IMR-90 (cell line): ENCODE measurements at regions not wholly inside any gene's neighbourhood (a gene's known extent, or its start where the extent isn't known, plus 50 kb on each side); places are given as distances from the start of the nearest gene placed in this dataset.

Experiments
- ATAC-seq: fragments of 200-7000 bp; cut with Tn5 transposase; 2 replicates; pipeline ENCODE4 v1.9.1; 2020; ENCODE audit warnings: low read depth, mild to moderate bottlenecking, moderate library complexity
- BruUV-seq: library from RNA; stranded (reverse); fragments of 400-500 nt; replicated peaks from 2 replicates; lab custom pipeline; 2021; lab: Mats Ljungman, UMichigan
- CTCF ChIA-PET: fragments of 300-600 bp; formaldehyde crosslinking; extraction: SDS; loops from one replicate; lab custom pipeline; 2021; ENCODE audit warnings: antibody characterized with exemption; lab: Yijun Ruan, JAX
- POLR2A ChIA-PET: fragments of 300-600 bp; sonication (Branson Sonifier 250); formaldehyde crosslinking; loops from one replicate; lab custom pipeline; 2022; ENCODE audit warnings: antibody characterized with exemption; ENCODE audit not compliant: unreplicated experiment; lab: Charles Lee
- DNase-seq: peaks from one replicate; pipeline ENCODE4 v3.0.0; 2013
- H2AFZ ChIP-seq: replicated peaks from 2 replicates; pipeline ENCODE3; 2013; ENCODE audit warnings: low read length, mild to moderate bottlenecking; ENCODE audit not compliant: poor library complexity
- H2AK5ac ChIP-seq: 2 replicates; pipeline ENCODE4 v1.6.1; 2013; ENCODE audit warnings: low read depth, low read length, inconsistent platforms
- H2AK9ac ChIP-seq: replicated peaks from 2 replicates; pipeline ENCODE3; 2013; ENCODE audit warnings: mild to moderate bottlenecking, low read depth, low read length, moderate library complexity; ENCODE audit not compliant: poor library complexity
- H2BK120ac ChIP-seq: 2 replicates; pipeline ENCODE4 v1.6.1; 2013; ENCODE audit warnings: low read depth, low read length, inconsistent platforms
- H2BK15ac ChIP-seq: 3 replicates; pipeline ENCODE4 v1.6.1; 2013; ENCODE audit warnings: low read depth, low read length, inconsistent platforms
- H2BK20ac ChIP-seq: 2 replicates; pipeline ENCODE4 v1.6.1; 2013; ENCODE audit warnings: low read depth, mild to moderate bottlenecking, inconsistent platforms, low read length, moderate library complexity
- H2BK5ac ChIP-seq: 2 replicates; pipeline ENCODE4 v1.6.1; 2013; ENCODE audit warnings: mild to moderate bottlenecking, low read depth, low read length, inconsistent platforms; ENCODE audit not compliant: poor library complexity, severe bottlenecking
- H3K14ac ChIP-seq: replicated peaks from 2 replicates; pipeline ENCODE4 v1.6.1; 2013; ENCODE audit warnings: low read depth, low read length, inconsistent platforms
- H3K18ac ChIP-seq: 2 replicates; pipeline ENCODE4 v1.6.1; 2013; ENCODE audit warnings: low read depth, low read length, control low read depth
- H3K23ac ChIP-seq: 2 replicates; pipeline ENCODE4 v1.6.1; 2013; ENCODE audit warnings: low read depth, low read length, inconsistent platforms
- H3K27ac ChIP-seq: 2 replicates; pipeline ENCODE4 v1.5.1; 2013; ENCODE audit warnings: mild to moderate bottlenecking, control low read depth, low read length; ENCODE audit not compliant: insufficient read depth
- H3K27me3 ChIP-seq: 2 replicates; pipeline ENCODE4 v1.6.1; 2013; ENCODE audit warnings: low read length; ENCODE audit not compliant: control insufficient read depth, insufficient read depth
- H3K36me3 ChIP-seq: 2 replicates; pipeline ENCODE4 v1.6.1; 2013; ENCODE audit warnings: low read length, mixed read lengths; ENCODE audit not compliant: control insufficient read depth, insufficient read depth
- H3K4ac ChIP-seq: 2 replicates; pipeline ENCODE4 v1.6.1; 2013; ENCODE audit warnings: low read depth, low read length, inconsistent platforms
- H3K4me1 ChIP-seq: 2 replicates; pipeline ENCODE4 v1.6.1; 2013; ENCODE audit warnings: low read length, mixed read lengths; ENCODE audit not compliant: control insufficient read depth, insufficient read depth
- H3K4me2 ChIP-seq: 2 replicates; pipeline ENCODE4 v1.6.1; 2013; ENCODE audit warnings: low read depth, mild to moderate bottlenecking, control low read depth, low read length, moderate library complexity
- H3K4me3 ChIP-seq: 2 replicates; pipeline ENCODE4 v1.5.1; 2013; ENCODE audit warnings: low read depth, mild to moderate bottlenecking, control low read depth, low read length, moderate library complexity; ENCODE audit not compliant: insufficient read depth
- H3K56ac ChIP-seq: 2 replicates; pipeline ENCODE4 v1.6.1; 2013; ENCODE audit warnings: low read length, inconsistent platforms; ENCODE audit not compliant: insufficient read depth; ENCODE audit errors: extremely low read depth
- H3K79me1 ChIP-seq, 2 experiments: 2 replicates each; pipeline ENCODE4 v1.6.1; 2013; ENCODE audit warnings: low read length in 2 of 2, inconsistent platforms in 1 of 2, low read depth in 1 of 2
- H3K9ac ChIP-seq: 2 replicates; pipeline ENCODE4 v1.6.1; 2013; ENCODE audit warnings: low read depth, low read length, control low read depth
- H3K9me1 ChIP-seq: 2 replicates; pipeline ENCODE4 v1.6.1; 2013; ENCODE audit warnings: low read length, inconsistent platforms; ENCODE audit not compliant: insufficient read depth
- H3K9me3 ChIP-seq: 2 replicates; pipeline ENCODE4 v1.6.1; 2013; ENCODE audit warnings: low read length; ENCODE audit not compliant: control insufficient read depth, insufficient read depth
- H4K20me1 ChIP-seq: 2 replicates; pipeline ENCODE4 v1.6.1; 2013; ENCODE audit warnings: low read length, inconsistent platforms; ENCODE audit not compliant: insufficient read depth
- H4K5ac ChIP-seq: 2 replicates; pipeline ENCODE4 v1.6.1; 2013; ENCODE audit warnings: mild to moderate bottlenecking, low read depth, low read length, control low read depth
- H4K8ac ChIP-seq, 2 experiments: 2 replicates each; pipeline ENCODE4 v1.6.1; 2013; ENCODE audit warnings: low read depth in 2 of 2, low read length in 2 of 2, control low read depth in 1 of 2, inconsistent platforms in 1 of 2
- H4K91ac ChIP-seq: 2 replicates; pipeline ENCODE4 v1.6.1; 2013; ENCODE audit warnings: low read depth, low read length, inconsistent platforms; ENCODE audit not compliant: insufficient read depth
- BHLHE40 ChIP-seq: fragments of 150-350 bp; IDR thresholded peaks from 2 replicates; pipeline ENCODE4 v1.6.1; 2016; ENCODE audit warnings: mild to moderate bottlenecking, low read depth, low read length
- CEBPB ChIP-seq: IDR thresholded peaks from 2 replicates; pipeline ENCODE4 v1.6.1; 2012; ENCODE audit warnings: low read depth, low read length, improper control_type of control experiment
- CHD1 ChIP-seq: IDR thresholded peaks from 2 replicates; pipeline ENCODE4 v1.6.1; 2012; ENCODE audit warnings: low read depth, low read length, improper control_type of control experiment
- FOS ChIP-seq: fragments of 150-350 bp; IDR thresholded peaks from 2 replicates; pipeline ENCODE4 v1.6.1; 2016; ENCODE audit warnings: low read depth, low read length
- MAFK ChIP-seq: IDR thresholded peaks from 2 replicates; pipeline ENCODE4 v1.6.1; 2012; ENCODE audit warnings: low read depth, low read length, improper control_type of control experiment
- MAZ ChIP-seq: IDR thresholded peaks from 2 replicates; pipeline ENCODE4 v1.6.1; 2012; ENCODE audit warnings: low read depth, mild to moderate bottlenecking, low read length, improper control_type of control experiment, moderate library complexity, borderline replicate concordance
- MXI1 ChIP-seq: IDR thresholded peaks from 2 replicates; pipeline ENCODE4 v1.6.1; 2012; ENCODE audit warnings: low read depth, mild to moderate bottlenecking, low read length, moderate library complexity, borderline replicate concordance
- NFE2L2 ChIP-seq: fragments of 150-350 bp; IDR thresholded peaks from 2 replicates; pipeline ENCODE4 v1.6.1; 2016; ENCODE audit warnings: low read depth, mild to moderate bottlenecking, low read length
- POLR2A ChIP-seq: IDR thresholded peaks from 2 replicates; pipeline ENCODE4 v1.6.1; 2012; ENCODE audit warnings: mild to moderate bottlenecking, low read depth, low read length
- RAD21 ChIP-seq: IDR thresholded peaks from 2 replicates; pipeline ENCODE4 v1.6.1; 2012; ENCODE audit warnings: low read length, improper control_type of control experiment
- RCOR1 ChIP-seq: IDR thresholded peaks from 2 replicates; pipeline ENCODE4 v1.6.1; 2012; ENCODE audit warnings: mild to moderate bottlenecking, low read length, improper control_type of control experiment; ENCODE audit not compliant: insufficient replicate concordance
- RFX5 ChIP-seq: IDR thresholded peaks from 2 replicates; pipeline ENCODE4 v1.8.0; 2012; ENCODE audit warnings: low read depth, mild to moderate bottlenecking, low read length, moderate library complexity
- SMC3 ChIP-seq: fragments of 150-350 bp; IDR thresholded peaks from 2 replicates; pipeline ENCODE4 v1.6.1; 2016; ENCODE audit warnings: low read depth, mild to moderate bottlenecking, antibody characterized with exemption, low read length, moderate library complexity
- WGBS, 2 experiments: methylation state at CpG; one replicate each; pipeline versions ENCODE4 v1.1.5 to v1.1.7; 2013; ENCODE audit warnings: missing lambda C conversion rate in 2 of 2; ENCODE audit not compliant: insufficient read length in 1 of 2; ENCODE audit errors: extremely low coverage in 2 of 2; 5-methylcytosine and 5-hydroxymethylcytosine counted together
- dilution Hi-C: fragments of 300-500 bp; cut with HindIII; formaldehyde crosslinking; loops from one replicate; pipeline ENCODE4 v1.14.3; 2018; ENCODE audit warnings: low sequenced_read_pairs; ENCODE audit not compliant: unreplicated experiment
- in situ Hi-C: fragments of 300-500 bp; cut with MboI; formaldehyde crosslinking; loops from 3 replicates; pipeline ENCODE4 v1.14.3; 2019; ENCODE audit warnings: low sequenced_read_pairs, inconsistent platforms, mixed read lengths
- intact Hi-C: fragments of 100-400 bp; cut with micrococcal nuclease; formaldehyde crosslinking; loops from 2 replicates; pipeline ENCODE4 v1.10.0; 2022
- TF ChIP-seq, protein P1 (sequence below): conservative IDR thresholded peaks from 2 replicates; pipeline ENCODE4 v1.5.1; 2012; ENCODE audit warnings: mild to moderate bottlenecking, low read depth, low read length, improper control_type of control experiment
- TF ChIP-seq, protein P2 (sequence below): fragments of 150-350 bp; IDR thresholded peaks from 2 replicates; pipeline ENCODE4 v1.6.1; 2017; ENCODE audit warnings: mild to moderate bottlenecking, antibody characterized with exemption, low read length, low read depth

DNA sequence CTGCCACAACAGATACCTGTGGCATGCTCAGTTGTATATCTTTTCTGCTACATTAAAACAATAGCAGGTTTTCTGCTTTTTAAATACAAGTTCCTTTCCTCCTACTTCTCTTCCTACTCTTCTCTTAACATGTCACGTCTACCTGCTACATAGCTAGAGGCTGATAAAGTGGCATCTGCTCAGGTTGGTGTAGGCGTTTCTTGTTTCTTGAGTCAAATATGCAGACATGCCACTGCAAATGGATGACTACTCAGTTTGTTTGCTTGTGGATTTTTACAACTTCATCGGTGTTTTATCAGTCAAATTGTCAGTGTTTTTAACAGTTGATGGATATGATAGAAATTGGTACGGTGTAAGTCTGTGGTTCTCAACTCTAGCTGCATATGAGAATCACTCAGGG lies 525.7 kb downstream of the TLE4 start:
- no peak overlapping the region for H2BK5ac ChIP-seq
- no peak overlapping the region for H2BK20ac ChIP-seq
- CTCF ChIA-PET = no interaction called here
- no peak overlapping the region for H3K56ac ChIP-seq
- H2AK5ac ChIP-seq = no peak overlapping the region
- TF ChIP-seq POLR2A (no peak), CHD1 (no peak), FOS (no peak), RAD21 (no peak), NFE2L2 (no peak), SMC3 (no peak), CEBPB (no peak), MAFK (no peak), RCOR1 (no peak), RFX5 (no peak), MAZ (no peak), MXI1 (no peak), BHLHE40 (no peak)
- TF ChIP-seq, protein P1, sequence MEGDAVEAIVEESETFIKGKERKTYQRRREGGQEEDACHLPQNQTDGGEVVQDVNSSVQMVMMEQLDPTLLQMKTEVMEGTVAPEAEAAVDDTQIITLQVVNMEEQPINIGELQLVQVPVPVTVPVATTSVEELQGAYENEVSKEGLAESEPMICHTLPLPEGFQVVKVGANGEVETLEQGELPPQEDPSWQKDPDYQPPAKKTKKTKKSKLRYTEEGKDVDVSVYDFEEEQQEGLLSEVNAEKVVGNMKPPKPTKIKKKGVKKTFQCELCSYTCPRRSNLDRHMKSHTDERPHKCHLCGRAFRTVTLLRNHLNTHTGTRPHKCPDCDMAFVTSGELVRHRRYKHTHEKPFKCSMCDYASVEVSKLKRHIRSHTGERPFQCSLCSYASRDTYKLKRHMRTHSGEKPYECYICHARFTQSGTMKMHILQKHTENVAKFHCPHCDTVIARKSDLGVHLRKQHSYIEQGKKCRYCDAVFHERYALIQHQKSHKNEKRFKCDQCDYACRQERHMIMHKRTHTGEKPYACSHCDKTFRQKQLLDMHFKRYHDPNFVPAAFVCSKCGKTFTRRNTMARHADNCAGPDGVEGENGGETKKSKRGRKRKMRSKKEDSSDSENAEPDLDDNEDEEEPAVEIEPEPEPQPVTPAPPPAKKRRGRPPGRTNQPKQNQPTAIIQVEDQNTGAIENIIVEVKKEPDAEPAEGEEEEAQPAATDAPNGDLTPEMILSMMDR = no peak
- TF ChIP-seq, protein P2, sequence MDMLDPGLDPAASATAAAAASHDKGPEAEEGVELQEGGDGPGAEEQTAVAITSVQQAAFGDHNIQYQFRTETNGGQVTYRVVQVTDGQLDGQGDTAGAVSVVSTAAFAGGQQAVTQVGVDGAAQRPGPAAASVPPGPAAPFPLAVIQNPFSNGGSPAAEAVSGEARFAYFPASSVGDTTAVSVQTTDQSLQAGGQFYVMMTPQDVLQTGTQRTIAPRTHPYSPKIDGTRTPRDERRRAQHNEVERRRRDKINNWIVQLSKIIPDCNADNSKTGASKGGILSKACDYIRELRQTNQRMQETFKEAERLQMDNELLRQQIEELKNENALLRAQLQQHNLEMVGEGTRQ = no peak
- no peak overlapping the region for H3K4ac ChIP-seq
- no peak overlapping the region for H3K18ac ChIP-seq
- no peak overlapping the region for H3K27ac ChIP-seq
- H4K20me1 ChIP-seq = no peaks in the 10 kb centered on the region
- no peak overlapping the region for H2BK15ac ChIP-seq
- H3K9me1 ChIP-seq = no peaks in the 10 kb centered on the region
- no peak overlapping the region for H3K23ac ChIP-seq
- dilution Hi-C loops (no loop called here), in situ Hi-C loops (no loop called here), intact Hi-C loops (no loop called here)
- no TSS peak for BruUV-seq
- H2BK120ac ChIP-seq = no peak overlapping the region
- POLR2A ChIA-PET = no interaction called here
- no peak overlapping the region for H3K14ac ChIP-seq
- H3K36me3 ChIP-seq = no peaks in the 10 kb centered on the region
- ATAC-seq = no peak
- no peak overlapping the region for H3K4me2 ChIP-seq
- H3K79me1 ChIP-seq = no peaks in the 10 kb centered on the region
- DNase-seq = no peak
- 0 out of 2 replicates have a peak, but pooled peaks cover 2% of the 10 kb centered on the region for H3K27me3 ChIP-seq
- H3K9ac ChIP-seq = no peak overlapping the region
- H3K4me1 ChIP-seq = no peaks in the 10 kb centered on the region
- no peak overlapping the region for H4K8ac ChIP-seq
- no peak overlapping the region for H2AFZ ChIP-seq
- no peak overlapping the region for H3K4me3 ChIP-seq
- WGBS, 2 experiments = 78% methylated on average over 3 of the region's 4 CpGs; no CpG with 5 or more reads in 1 of the 2 experiments
- no peak overlapping the region for H2AK9ac ChIP-seq
- no peak overlapping the region for H4K5ac ChIP-seq
- H4K91ac ChIP-seq = no peak overlapping the region
- H3K9me3 ChIP-seq = no peaks in the 10 kb centered on the region
